Umbilical cord (tissue), 1 donor: ENCODE measurements at regions not wholly inside any gene's neighbourhood (a gene's known extent, or its start where the extent isn't known, plus 50 kb on each side); places are given as distances from the start of the nearest gene placed in this dataset.

Source experiments
- DNase-seq: peaks from one replicate; pipeline ENCODE4 v3.0.0-alpha.2; 2015; ENCODE audit warnings: low spot score

DNA sequence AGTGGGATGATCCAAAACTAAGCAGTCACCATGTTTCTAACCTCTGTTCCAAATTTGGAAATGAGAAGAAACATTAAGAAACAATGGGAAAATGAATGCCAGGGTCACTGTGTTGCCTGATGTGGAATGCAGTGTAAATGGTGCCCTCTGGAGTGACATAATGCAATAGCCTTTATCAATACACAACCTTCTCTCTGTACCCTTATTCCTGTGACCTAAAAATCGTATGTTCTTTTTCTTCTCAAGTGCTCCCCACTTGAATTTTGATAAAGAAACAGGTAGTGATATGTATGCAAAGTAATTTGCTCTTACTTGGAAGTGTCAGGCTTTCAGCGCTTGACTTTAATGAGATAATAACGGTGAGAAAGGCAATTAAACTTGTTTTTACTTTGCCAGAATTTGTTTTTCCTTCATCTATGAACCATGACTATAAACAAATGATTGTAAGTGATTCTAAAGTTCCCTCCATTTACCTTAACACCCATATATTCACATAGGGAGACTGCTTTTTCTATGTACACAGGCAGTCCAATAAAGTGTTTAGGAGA lies 145.8 kb upstream of the THRB start:
- peak; percentile 18 for DNase-seq

DNA sequence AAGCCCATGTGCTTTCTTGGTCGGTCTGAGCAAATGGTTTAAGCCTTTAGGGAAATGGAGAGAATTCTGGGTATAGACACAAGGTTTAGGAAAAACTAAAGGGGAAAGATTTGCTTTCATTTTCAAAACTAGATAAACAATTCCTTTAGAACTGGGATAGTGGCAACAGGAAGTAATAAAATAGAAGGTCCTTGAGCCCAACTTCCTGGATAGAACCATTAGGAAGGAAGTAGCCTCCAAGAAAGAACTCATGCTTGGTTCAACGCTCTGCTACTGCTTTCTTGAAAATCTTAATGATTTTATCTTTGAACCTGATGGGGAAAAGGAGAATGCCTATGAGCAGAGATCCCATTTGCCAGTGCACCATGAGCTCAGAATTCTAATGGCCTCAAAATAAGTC lies 147.0 kb upstream of the THRB start:
- no peak for DNase-seq

DNA sequence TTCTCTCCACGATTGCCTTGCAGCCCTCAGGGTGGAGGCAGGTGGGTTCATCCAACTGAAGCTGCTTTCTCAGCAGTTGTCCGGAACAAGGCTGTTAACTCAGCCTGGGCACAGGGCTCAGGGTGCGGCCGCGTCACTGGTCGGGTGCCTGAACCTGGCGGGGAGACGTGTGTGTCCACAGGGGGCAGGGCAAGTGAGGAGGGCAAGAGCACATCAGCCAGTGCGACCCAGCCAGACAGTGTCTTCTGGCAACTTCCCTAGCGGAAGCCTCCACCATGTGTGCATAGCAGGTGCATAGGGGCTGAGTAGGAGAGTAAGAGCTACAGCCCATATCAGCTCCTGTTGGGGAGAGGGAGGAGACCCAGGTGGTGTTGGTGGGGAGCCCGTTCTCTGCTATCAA lies 150.4 kb upstream of the THRB start:
- no peak for DNase-seq

DNA sequence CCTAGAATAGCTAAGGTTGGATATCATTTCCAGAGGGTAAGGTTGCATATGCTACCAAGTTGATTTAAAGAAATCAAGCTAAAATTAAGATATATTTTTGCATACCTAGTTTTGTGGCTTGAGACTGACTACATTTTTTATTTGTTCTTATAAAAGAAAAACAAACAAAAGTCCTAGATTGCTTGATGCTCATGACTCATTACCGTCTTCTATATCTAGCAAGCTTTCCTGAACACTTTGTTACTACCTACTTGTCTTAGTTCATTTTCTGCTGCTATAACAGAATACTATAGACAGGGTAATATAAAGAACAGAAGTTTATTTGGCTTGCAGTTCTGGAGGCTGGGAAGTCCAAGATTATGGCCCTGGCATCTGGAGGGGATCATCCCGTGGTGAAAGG lies 152.1 kb upstream of the THRB start:
- no peak for DNase-seq

DNA sequence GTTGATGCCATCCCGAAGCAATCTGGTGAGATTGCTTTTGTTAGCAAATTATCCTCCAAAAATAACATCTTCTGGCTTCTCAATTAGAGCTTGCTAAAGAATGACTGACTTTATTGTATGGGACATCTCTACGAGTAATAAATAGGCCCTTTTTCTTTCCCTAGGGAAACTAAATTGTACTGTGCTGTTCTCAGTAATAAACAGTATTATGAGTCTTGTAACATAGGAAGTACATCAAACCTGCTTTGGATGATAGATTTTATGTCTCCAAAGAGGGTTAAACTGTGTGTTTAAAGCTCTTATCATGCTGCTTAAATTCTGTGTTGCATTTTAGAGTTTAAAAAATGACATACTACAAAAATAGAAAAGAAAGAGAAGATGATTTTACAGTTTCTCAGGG lies 153.4 kb upstream of the THRB start:
- no peak for DNase-seq

DNA sequence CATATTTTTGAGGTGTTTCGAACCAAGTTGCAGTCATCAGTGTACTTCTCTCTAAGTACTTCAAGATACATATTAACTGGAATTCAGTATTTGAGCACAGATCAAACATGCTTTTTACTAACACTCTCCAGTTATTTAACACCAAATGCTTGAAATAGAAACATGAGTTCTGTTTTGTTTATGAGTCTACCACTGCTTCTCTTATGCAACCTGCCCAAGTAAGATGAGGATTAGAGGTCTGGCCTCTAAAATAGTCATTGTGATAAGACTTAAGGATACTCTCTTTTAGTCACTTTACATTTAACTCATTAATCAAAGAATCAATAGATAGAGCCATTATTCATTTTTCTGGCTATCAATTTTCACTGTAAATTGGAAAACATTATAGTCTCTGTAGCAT lies 156.2 kb upstream of the THRB start:
- no peak for DNase-seq

DNA sequence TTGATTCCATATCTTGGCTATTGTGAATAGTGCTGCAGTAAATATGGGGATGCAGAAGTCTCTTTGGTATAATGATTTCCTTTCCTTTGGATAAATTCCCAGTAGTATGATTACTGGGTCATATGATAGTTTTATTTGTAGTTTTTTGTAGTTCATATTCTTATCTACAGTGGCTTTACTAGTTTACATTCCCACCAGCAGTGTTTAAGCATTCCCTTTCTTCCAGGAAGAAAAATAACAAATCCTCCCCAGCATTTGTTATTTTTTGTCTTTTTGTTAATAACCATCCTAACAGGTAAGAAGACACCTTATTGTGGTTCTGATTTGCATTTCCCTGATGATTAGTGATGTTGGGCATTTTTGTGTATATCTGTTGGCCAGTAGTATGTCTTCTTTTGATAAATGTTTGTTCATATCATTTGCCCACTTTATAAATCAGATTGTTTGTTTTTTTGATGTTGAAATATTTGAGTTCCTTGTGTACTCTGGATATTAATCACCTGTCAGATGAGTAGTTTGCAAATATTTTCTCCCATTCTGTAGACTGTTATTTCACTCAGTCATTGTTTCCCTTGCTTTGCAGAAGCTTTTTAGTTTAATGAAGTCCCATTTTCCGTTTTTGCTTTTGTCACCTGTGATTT lies 163.3 kb upstream of the THRB start:
- DNase-seq = no peak

DNA sequence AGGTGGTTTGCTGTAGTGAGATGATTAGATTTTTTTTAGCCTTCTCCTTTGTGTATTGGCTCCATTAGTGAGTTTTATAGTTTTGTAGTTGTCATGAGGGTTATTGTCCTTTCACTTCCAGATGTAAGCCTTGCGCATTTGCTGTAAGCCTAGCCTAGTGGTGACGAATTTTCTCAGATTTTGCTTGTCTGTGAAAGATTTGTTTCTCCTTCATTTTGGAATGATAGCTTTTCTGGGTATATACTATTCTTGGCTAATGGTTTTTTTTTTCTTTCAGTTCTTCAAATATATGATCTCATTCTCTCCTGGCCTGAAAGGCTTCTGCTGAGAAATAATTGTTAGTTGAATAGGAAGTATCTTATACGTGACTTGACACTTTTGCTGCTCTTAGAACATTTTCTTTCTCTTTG lies 166.5 kb upstream of the THRB start:
- no peak for DNase-seq

DNA sequence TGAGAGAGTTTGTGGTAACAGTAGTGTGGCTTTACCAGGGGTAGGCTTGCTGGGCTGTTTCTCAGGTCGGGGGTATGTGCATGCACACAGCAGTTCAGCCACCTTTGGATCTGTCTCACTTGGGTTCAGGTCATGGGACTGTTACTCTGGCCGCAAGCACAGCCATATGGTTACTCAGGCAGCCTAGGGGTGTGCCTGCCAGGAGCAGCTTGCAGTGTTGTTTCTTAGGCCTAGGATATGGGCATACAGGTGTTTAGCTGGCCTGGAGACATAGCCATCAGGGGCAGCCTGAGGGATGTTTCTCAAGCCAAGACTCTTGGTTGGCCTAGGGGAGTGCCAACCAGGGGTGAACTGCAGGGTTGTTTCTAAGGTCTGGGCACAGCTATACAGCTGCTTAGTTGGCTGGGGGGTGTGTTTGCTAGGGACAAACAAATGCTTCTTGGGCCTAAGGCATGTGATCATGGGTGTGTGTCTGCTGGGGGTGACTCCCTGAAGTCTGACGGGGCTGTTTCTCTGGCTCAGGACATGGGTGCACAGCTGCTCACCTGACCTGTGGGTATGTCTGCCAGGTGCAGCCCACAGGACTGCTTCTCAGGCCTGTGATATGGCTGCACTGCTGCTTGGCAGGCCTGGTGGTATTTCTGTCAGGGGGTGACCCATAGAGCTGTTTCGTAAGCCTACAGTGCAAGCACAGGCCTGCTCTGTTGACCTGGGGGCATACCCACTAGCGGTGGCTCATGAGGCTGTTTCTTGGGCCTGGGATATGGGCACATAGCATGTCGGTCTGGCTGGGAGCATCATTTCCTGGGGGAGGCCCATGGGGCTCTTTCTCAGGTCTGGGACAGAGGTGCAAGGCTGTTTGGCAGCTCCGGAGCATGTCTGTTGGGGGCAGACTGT lies 168.0 kb upstream of the THRB start:
- no peak for DNase-seq

DNA sequence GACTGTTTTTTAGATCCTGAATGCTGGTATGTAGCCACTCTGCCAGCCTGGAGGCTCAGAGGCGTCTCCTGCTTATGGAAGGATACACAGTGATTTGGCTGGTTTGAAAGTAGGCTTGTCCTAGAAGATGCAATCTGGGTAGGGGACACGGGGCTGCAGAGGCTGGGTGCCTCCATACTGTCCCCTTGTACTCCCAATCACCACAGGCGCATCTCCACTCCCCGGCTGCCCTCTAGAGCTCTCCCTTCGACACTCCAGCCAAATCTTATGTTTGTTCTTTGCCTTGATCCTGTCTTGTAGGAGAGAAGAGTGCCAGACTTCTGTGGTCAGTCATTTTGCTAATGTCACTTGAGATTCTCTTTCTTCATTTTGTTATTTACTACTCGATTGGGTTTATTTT lies 168.8 kb upstream of the THRB start:
- no peak for DNase-seq

DNA sequence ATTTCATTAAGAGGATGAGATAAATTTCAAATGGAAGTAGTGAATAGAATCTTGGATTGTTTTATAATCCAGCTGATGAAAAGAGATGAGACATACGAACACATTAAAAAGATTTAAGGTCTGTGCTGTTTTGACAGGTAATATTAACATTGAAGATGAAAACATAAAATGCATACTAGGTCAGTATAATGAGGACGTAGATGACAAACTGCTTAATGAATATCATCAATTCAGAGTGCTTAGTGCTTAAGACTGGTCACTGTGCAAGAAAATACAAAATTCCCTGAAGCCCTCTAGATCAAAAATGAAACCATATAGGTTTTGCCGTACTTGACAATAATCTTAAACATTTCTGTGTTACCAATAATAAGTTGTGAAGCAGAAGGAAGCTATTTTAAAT lies 173.4 kb upstream of the THRB start:
- no peak for DNase-seq

DNA sequence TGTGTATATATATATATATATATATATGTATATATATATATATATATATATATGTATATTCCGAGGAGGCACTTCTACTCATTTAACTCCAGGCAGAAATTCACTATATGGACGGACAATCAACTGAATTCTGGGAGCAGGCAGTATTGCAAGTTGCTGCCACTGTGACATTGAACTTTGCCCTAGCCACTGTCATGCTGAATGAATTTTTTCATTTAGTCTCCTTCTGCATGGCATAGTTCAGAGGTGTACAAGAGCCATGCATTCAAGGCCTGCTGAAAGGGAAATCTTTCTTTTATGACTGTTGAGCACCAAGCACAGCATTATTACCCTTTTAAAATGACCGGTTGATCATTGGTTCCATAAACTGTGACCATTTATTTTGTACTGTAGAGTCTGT lies 176.2 kb upstream of the THRB start:
- no peak for DNase-seq

DNA sequence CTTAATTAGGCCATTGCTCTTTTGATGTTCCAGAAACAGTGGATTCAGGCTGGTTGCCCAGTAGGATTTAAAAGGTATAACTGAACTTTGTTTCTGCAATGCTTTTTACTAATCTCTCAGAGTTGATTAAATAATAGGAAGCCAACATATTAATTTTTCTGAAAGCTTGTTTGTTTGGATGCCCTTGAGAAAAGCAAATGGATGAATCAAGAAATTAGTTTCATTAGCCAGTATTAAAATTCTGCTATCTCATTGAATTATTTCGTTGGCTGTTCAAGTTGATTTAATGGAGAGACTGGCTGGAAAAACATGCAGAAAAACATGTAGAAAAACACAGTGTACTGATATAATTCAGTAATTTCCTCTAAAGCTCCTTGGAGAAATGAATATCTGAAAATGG lies 178.9 kb upstream of the THRB start:
- DNase-seq = no peak

DNA sequence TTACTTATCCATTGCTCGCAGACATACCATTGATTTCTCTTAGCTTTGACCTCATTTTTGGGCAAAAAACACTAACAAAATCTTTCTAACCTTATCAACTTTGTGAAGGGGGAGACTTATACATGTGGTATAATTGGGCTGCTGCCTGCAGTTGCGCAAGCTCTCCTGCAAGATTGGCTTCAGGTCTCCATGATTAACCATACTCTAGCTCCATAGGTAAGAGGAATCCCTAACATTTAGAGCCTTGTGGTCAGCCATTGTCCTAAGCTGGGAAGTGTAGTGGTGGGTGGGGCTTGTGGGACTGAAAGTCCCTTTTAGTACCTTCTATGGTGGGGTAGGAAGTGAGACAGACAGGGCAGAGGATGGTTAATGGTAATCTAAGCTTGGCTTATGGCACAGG lies 179.6 kb upstream of the THRB start:
- no peak for DNase-seq

DNA sequence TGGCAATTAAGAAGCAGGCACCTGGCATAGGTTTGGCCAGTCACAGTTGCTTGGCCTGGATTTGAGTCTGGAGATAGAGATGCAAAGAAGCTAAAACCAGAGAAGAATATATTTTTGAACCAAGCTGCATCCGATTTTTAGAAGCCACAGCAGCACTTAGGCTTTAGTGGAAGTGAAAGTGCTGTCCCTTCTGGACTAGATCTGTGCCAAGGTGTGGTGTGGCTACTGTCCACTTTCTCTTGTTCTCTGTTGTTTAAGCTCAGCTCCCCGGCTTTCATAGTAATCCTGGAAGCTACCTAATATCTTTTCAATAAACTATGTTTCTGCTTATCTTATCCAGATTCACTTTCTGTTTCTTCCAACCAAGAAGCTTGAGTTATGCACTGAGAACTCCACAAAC lies 183.4 kb upstream of the THRB start:
- no peak for DNase-seq

DNA sequence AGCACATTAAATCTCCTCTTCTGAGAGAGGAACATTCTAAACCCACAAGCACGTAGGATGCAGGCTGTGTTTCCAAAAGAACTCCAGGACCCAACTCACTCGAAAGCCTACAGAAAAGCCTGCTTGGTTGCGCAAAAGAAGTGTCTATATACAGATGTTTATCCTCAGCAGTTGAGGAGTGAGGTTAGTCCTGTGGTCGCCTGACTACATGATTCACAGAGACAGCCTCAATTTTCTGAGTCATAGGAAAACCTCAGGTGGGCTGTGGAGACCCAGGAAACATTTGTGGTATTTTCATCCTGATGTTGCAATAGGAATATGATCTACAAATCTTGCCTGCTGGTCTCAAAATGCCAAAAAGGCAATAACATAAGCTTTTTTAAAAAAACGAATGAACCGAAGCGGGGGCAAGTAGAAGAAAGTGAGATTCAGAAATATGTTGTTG lies 183.8 kb upstream of the THRB start:
- DNase-seq = peak; percentile 88

DNA sequence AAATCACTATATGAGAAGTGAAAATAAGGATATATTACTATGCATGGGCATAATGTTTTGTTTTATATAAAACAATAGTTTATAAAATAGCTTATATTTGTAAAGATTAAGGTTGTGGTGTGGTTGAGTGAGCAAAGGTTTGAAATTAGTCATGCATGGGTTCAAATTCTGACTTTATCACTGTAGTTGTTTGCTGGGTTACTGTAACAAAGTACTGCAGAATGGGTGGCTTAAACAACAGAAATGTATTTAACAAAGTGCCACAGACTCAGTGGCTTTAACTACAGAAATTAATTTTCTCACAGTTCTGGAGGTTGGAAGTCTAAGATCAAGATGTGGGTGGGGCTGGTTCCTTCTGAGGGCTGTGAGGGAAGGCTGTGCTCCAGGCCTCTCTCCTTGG lies 184.8 kb upstream of the THRB start:
- no peak for DNase-seq

DNA sequence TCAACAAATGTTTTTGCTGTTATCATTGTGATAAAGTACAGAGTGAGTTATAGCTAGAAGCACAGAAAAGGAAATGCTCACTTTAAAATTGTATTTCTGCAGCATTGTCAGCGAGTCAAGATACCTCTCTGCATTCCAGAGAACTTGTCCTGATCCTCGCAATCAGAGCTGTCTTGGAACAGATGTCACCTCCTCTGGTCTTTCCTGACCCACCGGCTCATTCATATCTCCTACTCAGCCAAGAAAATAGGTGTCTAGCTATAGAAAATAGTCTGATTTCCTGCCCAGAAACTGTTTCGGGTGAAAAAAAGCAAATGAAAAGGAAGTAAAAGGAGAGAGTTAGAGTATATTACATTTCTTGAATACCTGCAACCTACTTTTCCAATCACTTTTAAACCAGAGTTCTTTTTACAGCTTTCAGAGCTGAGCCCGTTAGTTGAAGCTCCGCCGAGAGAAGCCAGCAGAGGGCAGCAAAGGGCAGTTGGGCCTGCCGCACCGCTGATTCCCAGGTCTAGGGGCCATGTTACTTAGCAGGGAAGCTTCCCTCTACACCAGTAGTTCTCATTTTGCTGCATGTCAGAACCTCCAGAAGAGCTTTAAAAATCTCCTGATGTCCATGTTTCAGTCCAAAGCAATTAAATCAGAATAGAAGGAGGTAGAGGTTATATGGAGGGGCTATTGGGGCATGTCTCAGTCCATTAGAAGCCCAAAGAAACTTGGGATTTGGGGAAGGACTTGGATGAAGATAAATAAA lies 185.7 kb upstream of the THRB start:
- DNase-seq = peak; percentile 58

DNA sequence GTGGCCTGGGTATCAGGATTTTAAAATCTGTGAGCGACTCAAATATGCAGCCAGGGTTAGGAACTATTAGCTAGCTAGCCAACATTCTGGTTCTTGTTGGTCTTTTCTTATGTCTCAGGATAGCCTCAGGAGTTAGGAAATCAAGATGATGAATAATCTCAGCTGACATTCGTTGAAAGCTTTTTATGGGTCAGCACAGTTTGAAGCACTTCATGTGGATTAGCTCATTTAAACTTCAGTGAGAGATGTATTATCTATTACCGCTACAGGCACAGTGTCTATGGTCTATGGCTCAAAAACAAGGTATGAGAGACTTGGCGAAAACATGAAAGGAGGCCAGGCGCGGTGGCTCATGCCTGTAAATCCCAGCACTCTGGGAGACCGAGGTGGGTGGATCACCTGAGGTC lies 187.5 kb upstream of the THRB start:
- DNase-seq = peak; percentile 77

DNA sequence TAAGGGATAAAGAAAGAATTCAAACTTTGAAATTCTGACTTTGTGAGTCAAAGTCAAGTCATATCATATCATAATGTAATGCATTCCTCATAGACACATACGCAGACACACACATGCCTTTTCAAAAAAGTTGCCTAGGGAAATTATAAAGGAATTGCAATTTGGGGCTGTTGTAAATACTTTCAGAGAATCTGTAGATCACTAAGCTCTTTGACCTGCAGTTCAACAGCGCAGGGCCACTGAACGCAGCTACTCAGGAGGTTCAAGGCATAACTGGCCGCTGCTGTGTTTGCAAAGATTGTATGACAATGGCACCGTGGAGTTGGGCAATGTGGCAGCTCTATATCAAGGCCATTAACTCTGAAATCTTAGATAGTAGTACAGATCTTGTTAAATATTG lies 188.4 kb upstream of the THRB start:
- DNase-seq = peak; percentile 38

DNA sequence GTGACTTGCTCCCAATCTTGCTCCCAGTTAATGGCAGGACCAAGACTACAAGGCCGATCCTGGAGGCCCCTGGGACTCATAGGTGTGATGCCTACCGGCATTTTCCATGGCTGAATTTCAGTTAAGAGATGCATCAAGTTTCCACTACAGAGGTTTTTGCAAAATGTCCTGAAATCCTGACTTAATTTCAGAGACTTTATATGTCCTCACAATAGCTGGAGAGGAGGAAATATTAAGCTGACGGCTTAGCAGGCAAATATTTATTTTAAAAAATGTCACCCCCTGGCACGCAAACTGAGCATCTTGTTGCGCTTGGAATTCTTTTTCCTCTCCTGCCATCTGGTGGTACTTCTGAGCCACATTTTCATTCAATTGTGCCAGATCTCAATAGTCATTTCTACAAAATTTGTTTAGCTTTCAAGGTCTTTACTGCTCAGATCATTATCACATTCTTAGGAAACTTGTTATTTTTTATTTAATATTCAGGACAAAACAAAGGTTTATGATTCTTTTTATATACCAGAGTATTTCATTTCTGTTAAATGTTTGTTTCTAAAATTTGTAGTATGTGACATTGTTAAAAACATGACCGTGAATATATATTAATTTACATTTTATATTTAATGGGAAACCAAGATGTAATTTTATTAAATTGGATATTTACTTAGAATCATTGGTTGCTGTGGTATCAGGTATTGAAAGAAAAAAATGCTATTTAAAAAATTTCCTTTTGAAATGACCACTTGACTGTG lies 189.2 kb upstream of the THRB start:
- peak; percentile 74 for DNase-seq
